ENCODE measurements at regions not wholly inside any gene's neighbourhood (a gene's known extent, or its start where the extent isn't known, plus 50 kb on each side); places are given as distances from the start of the nearest gene placed in this dataset.

GRCh38 chr12:72815421-72815820 lies 543.3 kb downstream of the TRHDE start:
- peaks cover 0 to 29% (median 0%) of the 10 kb centered on the region in 4 donors for H3K9me3 ChIP-seq
- H3K27ac ChIP-seq: no peak overlapping the region
- H3K4me1 ChIP-seq: no peaks in the 10 kb centered on the region
- H3K27me3 ChIP-seq: no peaks in the 10 kb centered on the region
- H3K36me3 ChIP-seq: no peaks in the 10 kb centered on the region
- TF ChIP-seq POLR2A (IDR thresholded peaks at IDR 0.05) (no peak), CTCF (IDR thresholded peaks at IDR 0.05) (no peak), EP300 (IDR thresholded peaks at IDR 0.05) (no peak)
- DNase-seq (ENCODE audit: low spot score in 2 of 2): no peak
- no peak overlapping the region for H3K4me3 ChIP-seq

GRCh38 chr12:72828662-72829324 lies 556.6 kb downstream of the TRHDE start:
- H3K27ac ChIP-seq: no peak overlapping the region
- no peaks in the 10 kb centered on the region for H3K9me3 ChIP-seq
- H3K36me3 ChIP-seq: no peaks in the 10 kb centered on the region
- TF ChIP-seq EP300 (IDR thresholded peaks at IDR 0.05): no peak
- TF ChIP-seq POLR2A (IDR thresholded peaks at IDR 0.05): no peak
- TF ChIP-seq CTCF (IDR thresholded peaks at IDR 0.05): no peak
- 92 to 95% methylated on average over 2 of the region's 2 CpGs for whole genome bisulfite sequencing, 2 donors
- H3K4me3 ChIP-seq: no peak overlapping the region
- DNase-seq (ENCODE audit: low spot score in 2 of 2): no peak
- H3K4me1 ChIP-seq: no peaks in the 10 kb centered on the region
- H3K27me3 ChIP-seq: no peaks in the 10 kb centered on the region

- Histone ChIP-seq H3K9me3 (no peaks in the 10 kb centered on the region), H3K27ac (no peak overlapping the region), H3K4me1 (no peaks in the 10 kb centered on the region), H3K36me3 (no peaks in the 10 kb centered on the region), H3K27me3 (no peaks in the 10 kb centered on the region), H3K4me3 (no peak overlapping the region)
- WGBS, 2 donors: 57 to 61% methylated on average over 1 of the region's 1 CpG
- TF ChIP-seq EP300 (IDR thresholded peaks at IDR 0.05) (no peak), CTCF (IDR thresholded peaks at IDR 0.05) (no peak), POLR2A (IDR thresholded peaks at IDR 0.05) (no peak)
- no peak for DNase-seq (ENCODE audit: low spot score in 2 of 2)
Measured at GRCh38 chr12:72829838-72830237, 557.7 kb downstream of the TRHDE start.

GRCh38 chr12:72832024-72832423 lies 559.9 kb downstream of the TRHDE start:
- 25 to 28% methylated on average over 4 of the region's 4 CpGs for WGBS, 2 donors
- peak in 1 of 2 donors; percentile 23 for DNase-seq (ENCODE audit: low spot score in 2 of 2)
- H3K36me3 ChIP-seq: no peaks in the 10 kb centered on the region

GRCh38 chr12:72836194-72836593 lies 564.0 kb downstream of the TRHDE start:
- TF ChIP-seq EP300 (IDR thresholded peaks at IDR 0.05) (no peak), POLR2A (IDR thresholded peaks at IDR 0.05) (no peak), CTCF (IDR thresholded peaks at IDR 0.05) (no peak)
- H3K9me3 ChIP-seq: no peaks in the 10 kb centered on the region
- H3K27ac ChIP-seq: no peak overlapping the region
- no peaks in the 10 kb centered on the region for H3K4me1 ChIP-seq
- DNase-seq (ENCODE audit: low spot score in 2 of 2): no peak
- no peak overlapping the region for H3K4me3 ChIP-seq
- H3K27me3 ChIP-seq: no peaks in the 10 kb centered on the region
- no peaks in the 10 kb centered on the region for H3K36me3 ChIP-seq

More at GRCh38 chr12:72832024-72832423, 559.9 kb downstream of the TRHDE start:
- H3K27me3 ChIP-seq: no peaks in the 10 kb centered on the region
- no peak for TF ChIP-seq POLR2A (IDR thresholded peaks at IDR 0.05)
- TF ChIP-seq EP300 (IDR thresholded peaks at IDR 0.05): peak in 1 of 2 donors; percentile 19
- no peak overlapping the region for H3K27ac ChIP-seq
- no peak overlapping the region for H3K4me3 ChIP-seq
- no peaks in the 10 kb centered on the region for H3K9me3 ChIP-seq
- H3K4me1 ChIP-seq: no peaks in the 10 kb centered on the region

GRCh38 chr12:72839696-72840095 lies 567.5 kb downstream of the TRHDE start:
- H3K4me3 ChIP-seq: no peak overlapping the region
- no peaks in the 10 kb centered on the region for H3K36me3 ChIP-seq
- H3K27me3 ChIP-seq: no peaks in the 10 kb centered on the region
- no peak overlapping the region for H3K27ac ChIP-seq
- DNase-seq (ENCODE audit: low spot score in 2 of 2): no peak
- 44 to 67% methylated on average over 1 of the region's 1 CpG for WGBS, 2 donors
- TF ChIP-seq EP300 (IDR thresholded peaks at IDR 0.05): no peak
- no peak for TF ChIP-seq CTCF (IDR thresholded peaks at IDR 0.05)
- no peak for TF ChIP-seq POLR2A (IDR thresholded peaks at IDR 0.05)
- H3K4me1 ChIP-seq: no peaks in the 10 kb centered on the region
- H3K9me3 ChIP-seq: no peaks in the 10 kb centered on the region

Measured in tibial nerve (tissue), 4 donors.